ENCODE measurements at regions not wholly inside any gene's neighbourhood (a gene's known extent, or its start where the extent isn't known, plus 50 kb on each side); places are given as distances from the start of the nearest gene placed in this dataset.

GRCh38 chr6:48476257-48476656, 365.3 kb upstream of the PTCHD4 start:
- peak; percentile 26 for DNase-seq

- no peak for DNase-seq
Observed at GRCh38 chr6:48475275-48475674, 364.3 kb upstream of the PTCHD4 start.

DNA sequence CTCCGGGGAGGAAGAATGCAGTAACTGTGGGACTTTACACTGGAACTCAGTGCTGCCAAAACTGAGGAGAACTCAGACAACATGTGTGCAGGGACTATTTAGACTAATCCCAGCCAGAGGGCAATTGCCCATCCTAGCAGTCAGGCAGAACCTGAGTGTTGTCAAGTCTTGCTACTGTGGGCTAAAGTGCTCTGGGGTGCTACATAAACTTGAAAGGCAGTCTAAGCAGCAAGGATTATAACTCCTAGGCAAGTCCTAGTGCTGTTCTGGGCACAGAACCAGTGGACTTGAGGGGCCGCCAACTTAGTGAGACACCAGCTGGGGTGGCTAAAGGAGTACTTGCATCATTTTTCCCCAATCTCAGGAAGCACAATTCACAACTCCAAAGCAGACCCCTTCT, 363.8 kb upstream of the PTCHD4 start:
- DNase-seq: no peak

GRCh38 chr6:48474136-48474535, 363.1 kb upstream of the PTCHD4 start:
- no peak for DNase-seq

GRCh38 chr6:48472535-48472934, 361.5 kb upstream of the PTCHD4 start:
- DNase-seq: no peak

DNA sequence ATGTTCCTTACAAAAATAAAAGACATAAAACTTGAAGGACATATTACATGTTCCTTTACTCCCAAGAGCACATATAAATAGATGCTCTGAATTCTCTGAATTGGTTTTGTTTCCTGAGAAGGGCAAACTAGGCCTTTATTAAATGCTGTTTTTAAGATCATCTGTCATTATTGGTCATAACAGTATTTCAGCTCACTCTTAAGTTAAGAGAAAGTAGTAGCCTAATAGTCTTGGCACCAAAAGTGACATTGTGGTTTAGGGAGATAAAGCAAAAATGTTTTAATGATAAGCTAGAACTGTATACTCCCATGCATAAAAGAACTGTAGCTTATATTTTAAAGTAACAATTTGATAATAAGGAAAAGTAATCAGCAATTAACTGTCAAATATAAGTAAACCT, 361.1 kb upstream of the PTCHD4 start:
- DNase-seq: no peak

- DNase-seq: no peak
Observed at GRCh38 chr6:48471326-48471725, 360.3 kb upstream of the PTCHD4 start.

GRCh38 chr6:48449002-48449401, 338.0 kb upstream of the PTCHD4 start:
- DNase-seq: peak; percentile 29

- DNase-seq: no peak
Observed at GRCh38 chr6:48447251-48447650, 336.3 kb upstream of the PTCHD4 start.

GRCh38 chr6:48429610-48430009, 318.6 kb upstream of the PTCHD4 start:
- DNase-seq: no peak

DNA sequence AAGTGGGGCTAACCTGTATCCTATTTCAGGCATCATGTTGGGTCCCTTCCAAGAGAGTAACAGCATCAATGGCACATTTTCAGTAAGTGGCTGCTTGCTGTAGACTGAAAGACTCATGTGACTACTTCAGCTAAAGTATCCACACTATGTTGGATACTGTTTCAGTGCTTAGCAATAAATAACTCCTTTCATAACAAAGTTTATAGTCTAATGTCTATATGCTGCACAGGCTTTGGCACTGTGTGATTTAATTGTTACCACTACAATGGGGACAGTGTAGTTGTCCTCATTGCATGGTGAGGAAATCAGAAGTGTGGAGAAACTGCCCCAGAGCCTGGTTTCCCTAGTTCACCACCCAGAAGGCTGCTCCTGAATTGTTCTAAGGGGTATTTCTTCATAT, 318.0 kb upstream of the PTCHD4 start:
- DNase-seq: no peak

- DNase-seq: no peak
Observed at GRCh38 chr6:48426636-48427035, 315.6 kb upstream of the PTCHD4 start.

GRCh38 chr6:48423640-48424365, 312.8 kb upstream of the PTCHD4 start:
- no peak for DNase-seq

- no peak for DNase-seq
Observed at GRCh38 chr6:48419992-48420391, 309.0 kb upstream of the PTCHD4 start.

DNA sequence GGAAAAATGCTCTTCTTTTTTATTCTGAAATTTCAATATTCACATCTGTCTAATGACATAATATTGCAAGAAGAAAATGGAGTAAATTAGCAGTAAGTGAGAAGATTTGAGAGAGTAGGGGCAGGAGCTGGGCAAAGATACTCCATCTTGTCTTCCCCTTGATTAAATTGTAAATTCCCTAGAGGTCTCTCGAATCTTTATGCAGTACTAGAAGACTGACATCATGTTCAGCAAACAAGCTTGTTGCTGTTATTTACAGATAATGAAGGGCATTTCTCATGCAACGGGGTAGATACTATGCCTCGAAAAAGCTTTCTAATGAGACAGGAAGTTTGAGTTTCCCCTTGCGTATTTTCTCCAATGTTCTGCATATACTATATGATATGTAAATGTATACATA, 306.9 kb upstream of the PTCHD4 start:
- DNase-seq: no peak

DNA sequence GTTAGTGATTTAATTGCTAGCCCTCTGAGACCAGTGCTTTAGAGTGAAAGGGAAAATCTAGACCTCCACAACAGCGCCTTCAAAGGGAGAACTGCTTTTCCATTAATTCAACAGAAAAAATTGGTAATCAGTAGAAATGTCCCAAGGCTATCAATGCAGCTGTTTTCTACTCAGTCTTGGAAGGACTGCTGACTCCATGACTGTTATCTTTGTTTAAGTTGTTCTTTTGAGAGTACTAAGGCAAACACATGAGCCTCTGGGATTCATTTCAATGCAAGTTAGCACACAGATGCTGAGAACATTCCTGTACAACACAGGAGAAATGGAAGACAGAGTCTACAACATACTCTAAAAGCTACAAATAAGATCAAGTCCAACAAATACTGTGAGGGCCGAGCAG, 301.7 kb upstream of the PTCHD4 start:
- no peak for DNase-seq

DNA sequence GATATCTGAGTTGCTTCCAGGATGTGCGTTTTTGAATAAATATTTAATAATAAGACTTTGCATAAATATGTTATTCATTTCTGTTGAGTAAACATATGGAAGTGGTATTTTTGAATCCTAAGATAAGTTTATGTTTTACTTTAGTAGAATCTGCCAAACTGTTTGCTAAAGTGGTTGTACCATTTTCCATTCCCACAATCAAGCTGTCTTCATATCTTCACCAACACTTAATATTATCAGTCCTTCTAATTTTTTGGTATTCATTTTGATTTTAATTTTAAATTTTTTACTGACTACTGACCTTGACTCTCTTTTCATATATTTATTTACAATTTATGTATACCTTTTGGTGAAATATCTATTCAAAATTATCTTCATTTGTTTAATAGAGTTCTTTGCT, 293.9 kb upstream of the PTCHD4 start:
- no peak for DNase-seq

GRCh38 chr6:48403587-48403986, 292.6 kb upstream of the PTCHD4 start:
- DNase-seq: no peak

DNA sequence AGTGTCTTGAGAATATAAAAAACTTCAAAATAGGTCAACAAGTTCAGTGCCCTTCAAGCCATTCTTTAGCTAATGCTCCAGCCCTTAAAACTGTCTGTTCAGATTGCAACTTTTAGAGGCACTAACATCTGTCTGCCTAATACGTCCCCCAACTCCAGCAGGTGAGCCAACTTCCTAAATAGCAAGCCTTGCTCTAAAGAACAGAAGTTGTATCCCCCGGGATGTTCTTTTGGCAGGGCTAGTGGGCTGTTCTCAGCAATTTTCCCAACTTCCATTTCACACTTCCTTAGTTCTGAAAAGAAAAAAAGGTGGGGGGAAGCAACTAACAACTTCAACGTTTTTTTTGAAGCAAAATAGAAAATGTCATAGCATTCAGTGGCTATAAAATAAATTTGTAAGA, 290.0 kb upstream of the PTCHD4 start:
- no peak for DNase-seq

- DNase-seq: no peak
Observed at GRCh38 chr6:48397887-48398286, 286.9 kb upstream of the PTCHD4 start.

DNA sequence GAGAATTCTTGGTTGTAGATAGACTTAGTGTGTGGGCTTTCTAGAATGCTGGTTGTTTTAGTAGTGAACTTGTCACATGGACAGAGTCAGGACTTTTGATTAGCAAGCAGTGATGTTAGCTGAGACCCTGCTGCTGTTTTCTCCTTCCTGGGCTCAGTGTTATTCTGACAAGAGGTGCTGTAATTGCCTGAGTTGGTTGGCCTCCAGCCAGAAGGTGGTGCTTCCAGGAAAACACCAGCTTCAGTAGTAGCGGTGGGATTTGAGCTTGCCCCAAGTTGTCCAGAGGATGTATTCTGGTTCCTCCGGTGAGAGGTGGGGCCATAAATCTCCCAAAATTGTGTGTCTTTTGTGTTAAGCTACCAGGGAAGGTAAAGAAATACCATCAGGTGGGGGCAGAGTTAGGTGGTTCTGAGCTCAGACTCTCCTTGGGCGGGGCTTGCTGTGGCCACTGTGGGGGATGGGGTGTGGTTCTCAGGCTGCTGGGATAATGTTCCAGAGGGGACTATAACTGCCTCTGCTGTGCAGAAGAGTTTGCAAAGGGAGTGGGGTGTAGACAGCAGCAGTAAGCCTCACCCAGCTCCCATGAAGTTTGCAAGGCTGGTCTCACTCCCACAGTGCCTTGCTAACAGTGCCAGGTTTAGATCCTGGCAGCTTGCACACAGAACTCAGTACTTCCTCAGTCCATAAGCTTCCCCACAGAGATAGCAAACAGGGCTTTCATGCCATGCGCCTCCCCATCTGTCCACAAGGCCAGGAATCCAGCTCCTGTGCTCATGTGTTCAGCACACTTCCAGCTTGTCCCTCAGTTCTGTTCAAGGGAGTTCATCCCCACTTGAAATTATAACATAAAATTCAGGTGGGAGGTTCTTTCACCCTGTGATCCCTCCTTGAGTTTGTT, 278.4 kb upstream of the PTCHD4 start:
- peak; percentile 54 for DNase-seq

- no peak for DNase-seq
Observed at GRCh38 chr6:48388044-48388443, 277.0 kb upstream of the PTCHD4 start.

DNA sequence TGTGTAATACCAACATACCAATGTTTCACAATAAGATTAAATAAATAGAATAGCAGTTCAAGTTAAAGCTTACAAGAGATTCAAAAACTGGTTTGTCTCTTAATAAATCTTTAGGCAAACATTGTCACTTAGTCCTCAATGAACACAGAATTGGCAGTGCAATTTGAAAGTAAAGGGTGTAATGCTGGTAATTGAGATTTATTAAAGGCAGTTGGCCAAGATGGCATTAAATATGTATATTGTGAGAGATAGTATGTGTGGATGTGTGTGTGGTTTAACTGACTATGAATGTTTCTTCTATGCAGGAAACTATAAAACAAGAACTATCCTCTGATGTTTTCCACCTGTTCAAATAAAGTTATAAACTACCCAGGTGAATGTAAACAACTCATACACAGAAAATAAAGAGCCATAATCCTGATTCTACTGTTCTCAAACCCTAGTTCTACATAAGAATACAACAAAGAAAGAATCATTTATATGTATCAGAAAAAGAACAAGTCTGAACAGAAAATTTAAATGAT, 267.9 kb upstream of the PTCHD4 start:
- peak; percentile 73 for DNase-seq

DNA sequence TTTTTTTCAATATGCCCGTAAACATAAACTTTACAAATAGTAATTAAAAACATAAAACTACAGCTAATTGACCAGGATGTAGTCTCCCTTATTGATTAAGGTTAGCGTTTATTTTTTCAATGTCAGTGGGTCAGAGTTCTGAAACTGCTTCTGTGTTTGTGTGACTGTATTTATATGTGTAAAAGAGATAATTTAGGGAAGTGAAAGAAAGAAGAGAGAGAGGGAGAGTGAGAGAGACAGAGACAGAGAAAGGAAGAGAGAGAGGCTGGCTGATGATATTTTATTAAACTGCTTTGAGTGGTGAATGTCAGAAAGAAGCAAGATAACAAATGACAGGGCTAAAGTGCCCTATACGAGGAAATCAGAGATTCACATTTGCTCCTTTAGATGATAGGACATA, 266.1 kb upstream of the PTCHD4 start:
- no peak for DNase-seq

All from COR-L47 (cell line).